ENCODE measurements at regions not wholly inside any gene's neighbourhood (a gene's known extent, or its start where the extent isn't known, plus 50 kb on each side); places are given as distances from the start of the nearest gene placed in this dataset.

DNA sequence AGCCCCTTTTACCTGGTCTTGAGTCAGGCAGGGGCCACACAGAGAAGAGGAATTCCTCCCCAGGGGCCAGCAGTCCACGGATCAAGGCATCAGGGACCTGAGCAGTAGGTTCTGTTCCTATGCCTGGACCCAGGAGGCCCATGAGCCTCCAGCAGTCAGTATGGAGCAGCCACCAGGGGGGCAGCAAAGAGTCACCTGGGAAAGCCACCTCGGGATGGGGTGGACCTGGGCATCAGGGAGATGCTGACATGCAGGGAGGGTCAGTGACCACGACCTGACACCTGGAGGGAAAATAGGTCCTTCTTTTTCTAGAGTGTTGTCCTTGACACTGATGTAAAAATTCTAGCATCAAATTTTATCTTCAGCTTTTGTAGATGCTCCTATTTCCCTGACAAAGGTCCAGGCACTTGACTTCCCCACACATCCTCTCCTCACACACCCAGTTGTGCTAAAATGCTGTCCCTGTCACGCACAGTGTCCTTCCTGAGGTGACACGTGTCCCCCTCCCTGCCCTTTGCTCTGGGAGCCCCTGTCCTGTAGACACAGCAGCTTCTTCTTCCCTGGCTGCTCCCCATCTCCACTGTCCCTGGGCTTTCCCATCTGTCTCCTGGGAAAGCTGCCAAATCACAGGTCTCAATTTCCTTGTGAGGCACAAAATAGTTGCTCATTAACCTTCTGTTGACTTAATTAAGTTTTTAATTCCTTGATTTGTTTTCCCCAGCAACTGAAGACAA lies 70.0 kb upstream of the IGLL5 start:
- Histone ChIP-seq H3K36me3 (ENCODE audit: insufficient read depth, low read length) (no peaks in the 10 kb centered on the region), H3K27ac (ENCODE audit: low read depth, low read length) (no peak overlapping the region), H3K4me3 (ENCODE audit: low read length) (no peak overlapping the region), H3K9me3 (ENCODE audit: low read length) (no peaks in the 10 kb centered on the region), H3K27me3 (ENCODE audit: insufficient read depth, low read length, poor library complexity, severe bottlenecking) (no peaks in the 10 kb centered on the region), H3K4me1 (ENCODE audit: insufficient read depth, low read length) (peaks cover 77% of the 10 kb centered on the region)
- peak overlapping the region; percentile 54 to 90 (median 83) for H3K4me3 Mint-ChIP-seq
- peaks cover 0 to 8% (median 0%) of the 10 kb centered on the region in 3 donors for H3K36me3 Mint-ChIP-seq
- peaks cover 96 to 100% (median 98%) of the 10 kb centered on the region in 3 donors for H3K4me1 Mint-ChIP-seq
- no peaks in the 10 kb centered on the region for H3K27me3 Mint-ChIP-seq
- H3K27ac Mint-ChIP-seq = peak overlapping the region; percentile 75 to 97 (median 85)
- ChIA-PET POLR2A (interaction anchor here (0.6 to 1.7 kb wide), 3 partner anchors 28 to 81 kb away, joined by 3 to 4 read pairs (median 3); no protein-coding TSS in a partner anchor), CTCF (interaction anchor here (1.2 to 17.4 kb wide), 14 partner anchors 7 to 72 kb away, joined by 3 to 247 read pairs (median 10); no protein-coding TSS in a partner anchor)
- DNase-seq = no peak
- H3K9me3 Mint-ChIP-seq = no peaks in the 10 kb centered on the region

GRCh38 chr22:22818202-22818538 lies 69.4 kb upstream of the IGLL5 start:
- Mint-ChIP-seq H3K27ac (peak overlapping the region; percentile 75 to 97 (median 88)), H3K36me3 (peaks cover 0 to 7% (median 1%) of the 10 kb centered on the region in 3 donors), H3K4me3 (peak overlapping the region; percentile 75 to 92 (median 86)), H3K4me1 (peaks cover 96 to 100% (median 98%) of the 10 kb centered on the region in 3 donors), H3K27me3 (no peaks in the 10 kb centered on the region), H3K9me3 (no peaks in the 10 kb centered on the region)
- Histone ChIP-seq H3K4me1 (ENCODE audit: insufficient read depth, low read length) (peaks cover 82% of the 10 kb centered on the region), H3K27me3 (ENCODE audit: insufficient read depth, low read length, poor library complexity, severe bottlenecking) (no peaks in the 10 kb centered on the region), H3K9me3 (ENCODE audit: low read length) (no peaks in the 10 kb centered on the region), H3K4me3 (ENCODE audit: low read length) (no peak overlapping the region), H3K27ac (ENCODE audit: low read depth, low read length) (no peak overlapping the region), H3K36me3 (ENCODE audit: insufficient read depth, low read length) (no peaks in the 10 kb centered on the region)
- DNase-seq = no peak
- ChIA-PET POLR2A (interaction anchor here (0.6 to 2.4 kb wide), 6 partner anchors 8 to 81 kb away, joined by 3 to 10 read pairs (median 4); no protein-coding TSS in a partner anchor), CTCF (interaction anchor here (1.0 to 17.4 kb wide), 15 partner anchors 8 to 97 kb away, joined by 3 to 247 read pairs (median 5); no protein-coding TSS in a partner anchor)

- no peaks in the 10 kb centered on the region for H3K27me3 ChIP-seq (ENCODE audit: insufficient read depth, low read length, poor library complexity, severe bottlenecking)
- peaks cover 90% of the 10 kb centered on the region for H3K4me1 ChIP-seq (ENCODE audit: insufficient read depth, low read length)
- H3K36me3 ChIP-seq (ENCODE audit: insufficient read depth, low read length) = no peaks in the 10 kb centered on the region
- peak overlapping the region; percentile 75 to 97 (median 88) for H3K27ac Mint-ChIP-seq
- no peaks in the 10 kb centered on the region for H3K27me3 Mint-ChIP-seq
- CTCF ChIA-PET = interaction anchor here (0.7 to 17.4 kb wide), 18 partner anchors 9 to 136 kb away, joined by 3 to 247 read pairs (median 4); no protein-coding TSS in a partner anchor
- H3K9me3 ChIP-seq (ENCODE audit: low read length) = no peaks in the 10 kb centered on the region
- H3K36me3 Mint-ChIP-seq = peaks cover 0 to 7% (median 4%) of the 10 kb centered on the region in 3 donors
- peak overlapping the region; percentile 28 for H3K4me3 ChIP-seq (ENCODE audit: low read length)
- peak overlapping the region; percentile 3 for H3K27ac ChIP-seq (ENCODE audit: low read depth, low read length)
- DNase-seq = peak in 3 of 5 donors; percentile 38 to 74 (median 62)
- no peaks in the 10 kb centered on the region for H3K9me3 Mint-ChIP-seq
- H3K4me3 Mint-ChIP-seq = peak overlapping the region; percentile 75 to 92 (median 86)
- POLR2A ChIA-PET = interaction anchor here (0.8 to 2.4 kb wide), 10 partner anchors 9 to 323 kb away, joined by 3 to 10 read pairs (median 4); partner anchors contain the start of gene RSPH14
- H3K4me1 Mint-ChIP-seq = peaks cover 97 to 99% (median 99%) of the 10 kb centered on the region in 3 donors
Observed at GRCh38 chr22:22818861-22819855, 68.5 kb upstream of the IGLL5 start.

GRCh38 chr22:22820076-22820475 lies 67.5 kb upstream of the IGLL5 start:
- Mint-ChIP-seq H3K4me1 (peaks cover 93 to 99% (median 98%) of the 10 kb centered on the region in 3 donors), H3K27me3 (no peaks in the 10 kb centered on the region), H3K36me3 (peaks cover 0 to 8% (median 4%) of the 10 kb centered on the region in 3 donors), H3K9me3 (no peaks in the 10 kb centered on the region), H3K27ac (peak overlapping the region; percentile 75 to 97 (median 84)), H3K4me3 (peak overlapping the region; percentile 75 to 92 (median 86))
- Histone ChIP-seq H3K9me3 (ENCODE audit: low read length) (no peaks in the 10 kb centered on the region), H3K27ac (ENCODE audit: low read depth, low read length) (peak overlapping the region; percentile 26), H3K4me3 (ENCODE audit: low read length) (peak overlapping the region; percentile 28), H3K27me3 (ENCODE audit: insufficient read depth, low read length, poor library complexity, severe bottlenecking) (no peaks in the 10 kb centered on the region), H3K4me1 (ENCODE audit: insufficient read depth, low read length) (peaks cover 86% of the 10 kb centered on the region), H3K36me3 (ENCODE audit: insufficient read depth, low read length) (no peaks in the 10 kb centered on the region)
- POLR2A ChIA-PET = interaction anchor here (0.6 to 2.4 kb wide), 9 partner anchors 10 to 322 kb away, joined by 3 to 10 read pairs (median 3); partner anchors contain the start of gene RSPH14
- CTCF ChIA-PET = interaction anchor here (0.9 to 17.4 kb wide), 10 partner anchors 10 to 135 kb away, joined by 3 to 247 read pairs (median 18); no protein-coding TSS in a partner anchor
- DNase-seq = no peak

- H3K4me1 Mint-ChIP-seq = peaks cover 93 to 99% (median 98%) of the 10 kb centered on the region in 3 donors
- ChIA-PET CTCF (interaction anchor here (0.9 to 17.4 kb wide), 10 partner anchors 10 to 135 kb away, joined by 3 to 247 read pairs (median 18); no protein-coding TSS in a partner anchor), POLR2A (interaction anchor here (0.6 to 2.4 kb wide), 7 partner anchors 10 to 67 kb away, joined by 3 to 10 read pairs (median 3); no protein-coding TSS in a partner anchor)
- H3K27me3 Mint-ChIP-seq = no peaks in the 10 kb centered on the region
- Histone ChIP-seq H3K4me1 (ENCODE audit: insufficient read depth, low read length) (peaks cover 86% of the 10 kb centered on the region), H3K36me3 (ENCODE audit: insufficient read depth, low read length) (no peaks in the 10 kb centered on the region), H3K27ac (ENCODE audit: low read depth, low read length) (peak overlapping the region; percentile 26), H3K4me3 (ENCODE audit: low read length) (peak overlapping the region; percentile 28), H3K27me3 (ENCODE audit: insufficient read depth, low read length, poor library complexity, severe bottlenecking) (no peaks in the 10 kb centered on the region), H3K9me3 (ENCODE audit: low read length) (no peaks in the 10 kb centered on the region)
- H3K9me3 Mint-ChIP-seq = no peaks in the 10 kb centered on the region
- peak in 4 of 5 donors; percentile 16 to 78 (median 76) for DNase-seq
- peak overlapping the region; percentile 75 to 97 (median 84) for H3K27ac Mint-ChIP-seq
- peak overlapping the region; percentile 75 to 92 (median 86) for H3K4me3 Mint-ChIP-seq
- peaks cover 0 to 8% (median 7%) of the 10 kb centered on the region in 3 donors for H3K36me3 Mint-ChIP-seq
Observed at GRCh38 chr22:22820626-22821025, 67.0 kb upstream of the IGLL5 start.

DNA sequence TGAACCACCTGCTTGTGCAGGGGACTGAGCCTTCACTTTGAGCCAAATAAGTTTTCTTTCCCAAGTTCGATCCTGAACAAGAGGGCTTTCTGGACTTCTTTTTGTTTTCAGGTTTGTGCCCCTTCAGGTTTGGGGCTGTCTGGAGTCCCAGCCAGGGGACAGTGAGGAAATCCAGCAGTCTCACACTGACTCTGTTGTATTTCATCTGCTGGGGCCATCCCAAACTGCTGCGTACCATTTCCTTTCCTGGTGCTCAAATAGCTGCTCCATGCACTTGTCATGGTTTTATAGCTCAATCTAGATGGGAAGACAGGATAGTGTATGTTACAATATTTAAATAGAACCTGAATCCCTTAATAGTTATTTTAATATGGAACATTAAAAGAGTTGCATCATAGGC lies 66.3 kb upstream of the IGLL5 start:
- Histone ChIP-seq H3K4me3 (ENCODE audit: low read length) (no peak overlapping the region), H3K27ac (ENCODE audit: low read depth, low read length) (no peak overlapping the region), H3K27me3 (ENCODE audit: insufficient read depth, low read length, poor library complexity, severe bottlenecking) (no peaks in the 10 kb centered on the region), H3K36me3 (ENCODE audit: insufficient read depth, low read length) (no peaks in the 10 kb centered on the region), H3K9me3 (ENCODE audit: low read length) (no peaks in the 10 kb centered on the region), H3K4me1 (ENCODE audit: insufficient read depth, low read length) (peaks cover 78% of the 10 kb centered on the region)
- no peak for DNase-seq
- Mint-ChIP-seq H3K9me3 (peaks cover 0 to 2% (median 0%) of the 10 kb centered on the region in 5 donors), H3K27ac (peak overlapping the region; percentile 79 to 97 (median 88)), H3K27me3 (no peaks in the 10 kb centered on the region), H3K4me3 (peak overlapping the region; percentile 56 to 90 (median 76)), H3K4me1 (peaks cover 92 to 99% (median 98%) of the 10 kb centered on the region in 3 donors), H3K36me3 (peaks cover 0 to 15% (median 8%) of the 10 kb centered on the region in 3 donors)
- ChIA-PET CTCF (interaction anchor here (6.7 to 15.2 kb wide), 2 partner anchors 11 to 26 kb away, joined by 56 to 184 read pairs; no protein-coding TSS in a partner anchor), POLR2A (no interaction called here)

- H3K27ac ChIP-seq (ENCODE audit: low read depth, low read length) = peak overlapping the region; percentile 29
- CTCF ChIA-PET = interaction anchor here (1.1 to 6.7 kb wide), 2 partner anchors 12 to 26 kb away, joined by 6 to 56 read pairs; no protein-coding TSS in a partner anchor
- H3K4me3 Mint-ChIP-seq = peak overlapping the region in 6 of 7 donors; percentile 23 to 90 (median 52)
- H3K36me3 Mint-ChIP-seq = peaks cover 0 to 20% (median 8%) of the 10 kb centered on the region in 3 donors
- H3K4me1 Mint-ChIP-seq = peaks cover 90 to 97% (median 97%) of the 10 kb centered on the region in 3 donors
- H3K9me3 Mint-ChIP-seq = peaks cover 0 to 2% (median 0%) of the 10 kb centered on the region in 5 donors
- H3K4me3 ChIP-seq (ENCODE audit: low read length) = peak overlapping the region; percentile 7
- no peaks in the 10 kb centered on the region for H3K27me3 ChIP-seq (ENCODE audit: insufficient read depth, low read length, poor library complexity, severe bottlenecking)
- no peaks in the 10 kb centered on the region for H3K27me3 Mint-ChIP-seq
- no peak for DNase-seq
- H3K27ac Mint-ChIP-seq = peak overlapping the region; percentile 79 to 97 (median 90)
- peaks cover 71% of the 10 kb centered on the region for H3K4me1 ChIP-seq (ENCODE audit: insufficient read depth, low read length)
- H3K36me3 ChIP-seq (ENCODE audit: insufficient read depth, low read length) = no peaks in the 10 kb centered on the region
- POLR2A ChIA-PET = interaction anchor here (1.0 kb wide), 1 partner anchor 24 kb away, joined by 3 read pairs; no protein-coding TSS in a partner anchor
- no peaks in the 10 kb centered on the region for H3K9me3 ChIP-seq (ENCODE audit: low read length)
Observed at GRCh38 chr22:22822106-22822505, 65.5 kb upstream of the IGLL5 start.
